ENCODE measurements at regions not wholly inside any gene's neighbourhood (a gene's known extent, or its start where the extent isn't known, plus 50 kb on each side); places are given as distances from the start of the nearest gene placed in this dataset.
"Not testable (repeated sequence)": the region's sequence is repeated elsewhere in the genome, so short reads cannot be mapped to it uniquely, and the experiment has no call there.

DNA sequence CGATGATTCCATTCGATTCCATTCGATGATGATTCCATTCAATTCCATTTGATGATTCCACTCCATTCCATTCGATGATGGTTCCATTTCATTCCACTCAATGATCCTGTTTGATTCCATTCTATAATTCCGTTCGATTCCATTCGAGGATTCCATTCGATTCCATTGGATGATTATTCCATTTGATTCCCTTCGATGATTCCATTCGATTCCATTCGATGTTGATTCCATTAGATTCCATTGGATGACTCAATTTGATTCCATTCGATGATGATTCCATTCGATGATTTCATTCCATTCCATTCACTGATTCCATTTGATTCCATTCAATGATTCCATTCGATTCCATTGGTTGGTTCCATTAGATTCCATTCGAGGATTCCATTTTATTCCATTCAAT lies 1084.4 kb downstream of the RPIA start:
- DNase-seq = no peak
- H3K27ac ChIP-seq = no peak overlapping the region
- no peak overlapping the region for H3K4me3 ChIP-seq
- no peaks in the 10 kb centered on the region for H3K36me3 ChIP-seq
- TF ChIP-seq POLR2A (IDR thresholded peaks at IDR 0.05) = no peak
- TF ChIP-seq, protein P1, sequence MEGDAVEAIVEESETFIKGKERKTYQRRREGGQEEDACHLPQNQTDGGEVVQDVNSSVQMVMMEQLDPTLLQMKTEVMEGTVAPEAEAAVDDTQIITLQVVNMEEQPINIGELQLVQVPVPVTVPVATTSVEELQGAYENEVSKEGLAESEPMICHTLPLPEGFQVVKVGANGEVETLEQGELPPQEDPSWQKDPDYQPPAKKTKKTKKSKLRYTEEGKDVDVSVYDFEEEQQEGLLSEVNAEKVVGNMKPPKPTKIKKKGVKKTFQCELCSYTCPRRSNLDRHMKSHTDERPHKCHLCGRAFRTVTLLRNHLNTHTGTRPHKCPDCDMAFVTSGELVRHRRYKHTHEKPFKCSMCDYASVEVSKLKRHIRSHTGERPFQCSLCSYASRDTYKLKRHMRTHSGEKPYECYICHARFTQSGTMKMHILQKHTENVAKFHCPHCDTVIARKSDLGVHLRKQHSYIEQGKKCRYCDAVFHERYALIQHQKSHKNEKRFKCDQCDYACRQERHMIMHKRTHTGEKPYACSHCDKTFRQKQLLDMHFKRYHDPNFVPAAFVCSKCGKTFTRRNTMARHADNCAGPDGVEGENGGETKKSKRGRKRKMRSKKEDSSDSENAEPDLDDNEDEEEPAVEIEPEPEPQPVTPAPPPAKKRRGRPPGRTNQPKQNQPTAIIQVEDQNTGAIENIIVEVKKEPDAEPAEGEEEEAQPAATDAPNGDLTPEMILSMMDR (IDR thresholded peaks at IDR 0.05) = no peak
- H3K9me3 ChIP-seq = peaks cover 3 to 81% (median 45%) of the 10 kb centered on the region in 3 donors
- intact Hi-C loops (cut with DNase I) = no loop called here
- H3K4me1 ChIP-seq = no peaks in the 10 kb centered on the region
- no peaks in the 10 kb centered on the region for H3K27me3 ChIP-seq
- WGBS, 2 donors = 78 to 82% methylated on average over 15 of the region's 15 CpGs

- H3K27ac ChIP-seq = no peak overlapping the region
- intact Hi-C loops (cut with DNase I) = no loop called here
- no peak overlapping the region for H3K4me3 ChIP-seq
- no peaks in the 10 kb centered on the region for H3K4me1 ChIP-seq
- 78 to 83% methylated on average over 15 of the region's 15 CpGs for WGBS, 2 donors
- no peaks in the 10 kb centered on the region for H3K36me3 ChIP-seq
- H3K9me3 ChIP-seq = peaks cover 0 to 100% (median 71%) of the 10 kb centered on the region in 3 donors
- H3K27me3 ChIP-seq = no peaks in the 10 kb centered on the region
- DNase-seq = no peak
- TF ChIP-seq, protein P1 (IDR thresholded peaks at IDR 0.05) = no peak
- no peak for TF ChIP-seq POLR2A (IDR thresholded peaks at IDR 0.05)
Measured at GRCh38 chr2:89780318-89780717, 1088.8 kb downstream of the RPIA start.

GRCh38 chr2:89781962-89782361 lies 1090.5 kb downstream of the RPIA start:
- H3K27me3 ChIP-seq = no peaks in the 10 kb centered on the region
- peaks cover 0 to 94% (median 59%) of the 10 kb centered on the region in 3 donors for H3K9me3 ChIP-seq
- H3K4me3 ChIP-seq = no peak overlapping the region
- WGBS, 2 donors = 48 to 59% methylated on average over 5 of the region's 5 CpGs
- intact Hi-C loops (cut with DNase I) = no loop called here
- no peaks in the 10 kb centered on the region for H3K4me1 ChIP-seq
- H3K27ac ChIP-seq = no peak overlapping the region
- DNase-seq = no peak
- no peaks in the 10 kb centered on the region for H3K36me3 ChIP-seq
- TF ChIP-seq, protein P1 (IDR thresholded peaks at IDR 0.05) = no peak
- TF ChIP-seq POLR2A (IDR thresholded peaks at IDR 0.05) = no peak

DNA sequence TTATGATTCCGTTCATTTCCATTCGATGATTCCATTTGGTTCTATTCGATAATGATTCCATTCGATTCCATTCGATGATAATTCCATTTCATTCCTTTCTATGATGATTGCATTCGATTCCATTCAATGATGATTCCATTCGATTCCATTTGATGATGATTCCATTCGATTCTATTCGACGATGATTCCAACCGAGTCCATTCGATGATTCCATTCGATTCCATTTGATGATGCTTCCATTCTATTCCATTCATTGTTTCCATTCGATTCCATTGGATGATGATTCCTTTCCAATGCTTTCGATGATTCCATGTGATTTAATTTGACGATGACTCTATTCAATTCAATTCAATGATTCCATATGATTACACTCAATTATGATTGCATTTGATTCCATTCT lies 1093.5 kb downstream of the RPIA start:
- no peaks in the 10 kb centered on the region for H3K4me1 ChIP-seq

GRCh38 chr2:89785528-89785927 lies 1094.1 kb downstream of the RPIA start:
- H3K4me3 ChIP-seq; H3K27ac ChIP-seq; DNase-seq; H3K27me3 ChIP-seq; H3K36me3 ChIP-seq; intact Hi-C loops (cut with DNase I); H3K4me1 ChIP-seq: not testable (repeated sequence)
- peaks cover 0 to 93% (median 63%) of the 10 kb centered on the region in 3 donors for H3K9me3 ChIP-seq
- 81 to 82% methylated on average over 15 of the region's 15 CpGs for WGBS, 2 donors

More for the DNA sequence above, 1093.5 kb downstream of the RPIA start:
- no peaks in the 10 kb centered on the region for H3K27me3 ChIP-seq
- H3K27ac ChIP-seq = no peak overlapping the region
- H3K9me3 ChIP-seq = peaks cover 0 to 93% (median 65%) of the 10 kb centered on the region in 3 donors
- H3K4me3 ChIP-seq = no peak overlapping the region
- intact Hi-C loops (cut with DNase I) = no loop called here
- WGBS, 2 donors = 84 to 90% methylated on average over 16 of the region's 16 CpGs
- TF ChIP-seq POLR2A (IDR thresholded peaks at IDR 0.05) = no peak
- TF ChIP-seq, protein P1 (IDR thresholded peaks at IDR 0.05) = no peak
- DNase-seq = no peak
- no peaks in the 10 kb centered on the region for H3K36me3 ChIP-seq

GRCh38 chr2:89786642-89787041 lies 1095.2 kb downstream of the RPIA start:
- WGBS, 2 donors = 73 to 79% methylated on average over 16 of the region's 16 CpGs
- H3K4me1 ChIP-seq; intact Hi-C loops (cut with DNase I); DNase-seq; H3K36me3 ChIP-seq; H3K4me3 ChIP-seq; H3K27me3 ChIP-seq; H3K27ac ChIP-seq: not testable (repeated sequence)
- H3K9me3 ChIP-seq = peaks cover 0 to 92% (median 54%) of the 10 kb centered on the region in 3 donors

DNA sequence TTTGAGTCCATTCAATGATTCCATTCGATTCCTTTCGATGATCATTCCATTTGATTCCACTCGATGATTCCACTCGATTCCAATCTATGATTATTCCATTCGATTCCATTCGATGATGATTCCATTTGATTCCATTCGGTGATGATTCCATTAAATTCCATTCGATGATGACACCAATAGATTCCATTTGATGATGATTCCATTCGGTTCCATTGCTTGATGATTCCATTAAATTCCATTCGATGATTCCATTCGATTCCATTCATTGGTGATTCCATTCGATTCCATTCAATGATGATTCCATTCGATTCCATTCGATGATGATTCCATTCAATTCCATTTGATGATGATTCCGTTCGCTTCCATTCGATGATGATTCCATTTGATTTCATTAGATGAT lies 1104.1 kb downstream of the RPIA start:
- H3K27ac ChIP-seq; H3K36me3 ChIP-seq; H3K27me3 ChIP-seq; intact Hi-C loops (cut with DNase I); H3K4me3 ChIP-seq; DNase-seq; H3K4me1 ChIP-seq: not testable (repeated sequence)
- 81 to 82% methylated on average over 17 of the region's 17 CpGs for WGBS, 2 donors
- peaks cover 0 to 84% (median 21%) of the 10 kb centered on the region in 3 donors for H3K9me3 ChIP-seq

Measured in esophagus squamous epithelium (tissue), 5 donors.